Endothelial cell of umbilical vein (primary cell): ENCODE measurements at regions not wholly inside any gene's neighbourhood (a gene's known extent, or its start where the extent isn't known, plus 50 kb on each side); places are given as distances from the start of the nearest gene placed in this dataset.

ENCODE experiments used
- BruUV-seq: library from RNA; stranded (reverse); fragments of 400-500 nt; replicated peaks from 2 replicates; lab custom pipeline; 2021; lab: Mats Ljungman, UMichigan
- CTCF ChIA-PET: fragments of 300-600, 350-600 bp; sonication (Branson Sonifier 250); formaldehyde crosslinking; loops from one replicate; lab custom pipeline; 2021; ENCODE audit warnings: antibody characterized with exemption, inconsistent platforms; lab: Charles Lee
- POLR2A ChIA-PET: fragments of 300-600, 350-600 bp; sonication (Branson Sonifier 250); formaldehyde crosslinking; loops from one replicate; lab custom pipeline; 2021; ENCODE audit warnings: antibody characterized with exemption, inconsistent platforms; lab: Charles Lee
- DNase-seq: peaks from one replicate; pipeline ENCODE4 v3.0.0-alpha.2; 2011; ENCODE audit warnings: low read depth, low spot score
- FAIRE-seq: peaks from 2 replicates; lab custom pipeline; 2011; peaks lifted over from hg19 to GRCh38; lab: Jason Lieb, UNC
- H2AFZ ChIP-seq: 2 replicates; pipeline ENCODE4 v1.6.0; 2012; ENCODE audit warnings: low read depth, low read length, control low read depth, inconsistent platforms
- H3K27ac ChIP-seq: 2 replicates; pipeline ENCODE4 v1.5.1; 2011; ENCODE audit warnings: low read depth, mild to moderate bottlenecking, control low read depth, low read length, moderate library complexity; ENCODE audit not compliant: insufficient read depth
- H3K27me3 ChIP-seq, 2 experiments: 2 replicates each; pipeline versions ENCODE4 v1.6.0 to v1.6.1; 2011; ENCODE audit warnings: low read length in 2 of 2, mixed read lengths in 1 of 2; ENCODE audit not compliant: control insufficient read depth in 2 of 2, insufficient read depth in 2 of 2
- H3K36me3 ChIP-seq, 2 experiments: 2 replicates in 1 of 2; 3 replicates in 1 of 2; pipeline ENCODE4 v1.5.1; 2011; ENCODE audit warnings: low read length in 2 of 2, mild to moderate bottlenecking in 1 of 2, moderate library complexity in 1 of 2; ENCODE audit not compliant: control insufficient read depth in 2 of 2, insufficient read depth in 2 of 2; ENCODE audit errors: extremely low read depth in 1 of 2
- H3K4me1 ChIP-seq: 3 replicates; pipeline ENCODE4 v1.5.1; 2011; ENCODE audit warnings: mild to moderate bottlenecking, low read length; ENCODE audit not compliant: control insufficient read depth, insufficient read depth; ENCODE audit errors: extremely low read depth
- H3K4me2 ChIP-seq: 2 replicates; pipeline ENCODE4 v1.6.1; 2011; ENCODE audit warnings: low read length, control low read depth, mixed read lengths; ENCODE audit not compliant: insufficient read depth
- H3K4me3 ChIP-seq, 3 experiments: fragments of 200-600 bp in 1 of 3; sonication (generic), shearing (Covaris generic) in 1 of 3; replicated peaks in 1 of 3; 2 replicates each; pipeline ENCODE4 v1.5.1; 2011 to 2016; ENCODE audit warnings: control low read depth in 3 of 3, low read length in 3 of 3, mild to moderate bottlenecking in 2 of 3, inconsistent platforms in 1 of 3, low read depth in 1 of 3, moderate library complexity in 1 of 3; ENCODE audit not compliant: insufficient read depth in 1 of 3
- H3K79me2 ChIP-seq: 2 replicates; pipeline ENCODE4 v1.6.0; 2012; ENCODE audit warnings: low read length, inconsistent platforms; ENCODE audit not compliant: control insufficient read depth, insufficient read depth
- H3K9ac ChIP-seq: replicated peaks from 2 replicates; pipeline ENCODE3; 2011; ENCODE audit warnings: low read length, control low read depth; ENCODE audit not compliant: insufficient read depth; ENCODE audit errors: extremely low read depth
- H3K9me1 ChIP-seq: replicated peaks from 3 replicates; pipeline ENCODE4 v1.6.0; 2011; ENCODE audit warnings: mild to moderate bottlenecking, low read length; ENCODE audit not compliant: control insufficient read depth, insufficient read depth; ENCODE audit errors: extremely low read depth
- H3K9me3 ChIP-seq: replicated peaks from 2 replicates; pipeline ENCODE4 v1.5.1; 2012; ENCODE audit warnings: low read length, inconsistent platforms; ENCODE audit not compliant: control insufficient read depth, insufficient read depth
- H4K20me1 ChIP-seq: replicated peaks from 2 replicates; pipeline ENCODE3; 2011; ENCODE audit warnings: mild to moderate bottlenecking, low read length; ENCODE audit not compliant: control insufficient read depth, insufficient read depth; ENCODE audit errors: extremely low read depth
- EZH2 ChIP-seq: IDR thresholded peaks from 2 replicates; pipeline ENCODE4 v1.6.1; 2012; ENCODE audit warnings: borderline replicate concordance, low read depth, mild to moderate bottlenecking, moderate library complexity, low read length, inconsistent platforms; ENCODE audit not compliant: severe bottlenecking
- FOS ChIP-seq: IDR thresholded peaks from 2 replicates; pipeline ENCODE4 v1.6.1; 2011; ENCODE audit warnings: mild to moderate bottlenecking, low read length, moderate library complexity, borderline replicate concordance; ENCODE audit not compliant: insufficient read depth
- GATA2 ChIP-seq: IDR thresholded peaks from 2 replicates; pipeline ENCODE4 v1.7.0; 2011; ENCODE audit warnings: low read depth, mild to moderate bottlenecking, moderate library complexity, mixed read lengths, low read length; ENCODE audit not compliant: insufficient read length, insufficient read depth
- MYC ChIP-seq: IDR thresholded peaks from one replicate; pipeline ENCODE4 v1.6.1; 2011; ENCODE audit warnings: mild to moderate bottlenecking, low read depth, low read length
- POLR2A ChIP-seq: IDR thresholded peaks from 2 replicates; pipeline ENCODE4 v1.6.1; 2012; ENCODE audit warnings: low read depth, mild to moderate bottlenecking, control low read depth, low read length
- POLR2AphosphoS5 ChIP-seq: IDR thresholded peaks from 2 replicates; pipeline ENCODE4 v1.6.1; 2012; ENCODE audit warnings: low read depth, mild to moderate bottlenecking, control low read depth, low read length, moderate library complexity; ENCODE audit not compliant: insufficient read depth
- dilution Hi-C: fragments of 300-500 bp; cut with MboI; formaldehyde crosslinking; loops from one replicate; pipeline ENCODE4 v1.15.0; 2019; ENCODE audit warnings: low sequenced_read_pairs; ENCODE audit not compliant: extremely low pct_ligation_motif_present
- intact Hi-C: fragments of 100-400 bp; cut with micrococcal nuclease; formaldehyde crosslinking; loops from one replicate; pipeline ENCODE4 v1.10.0; 2022
- TF ChIP-seq, protein P1 (sequence below), 2 donors: IDR thresholded peaks; 1 replicate in 1 of 2; 2 replicates in 1 of 2; pipeline ENCODE4 v1.5.1; 2011; ENCODE audit warnings: low read length in 2 of 2, mild to moderate bottlenecking in 2 of 2, moderate library complexity in 2 of 2, control low read depth in 1 of 2, inconsistent platforms in 1 of 2, low read depth in 1 of 2; ENCODE audit not compliant: insufficient read depth in 1 of 2; ENCODE audit errors: extremely low read depth in 1 of 2
- TF ChIP-seq, protein P2 (sequence below): IDR thresholded peaks from 2 replicates; pipeline ENCODE4 v1.6.1; 2011; ENCODE audit not compliant: insufficient read depth, insufficient read length

DNA sequence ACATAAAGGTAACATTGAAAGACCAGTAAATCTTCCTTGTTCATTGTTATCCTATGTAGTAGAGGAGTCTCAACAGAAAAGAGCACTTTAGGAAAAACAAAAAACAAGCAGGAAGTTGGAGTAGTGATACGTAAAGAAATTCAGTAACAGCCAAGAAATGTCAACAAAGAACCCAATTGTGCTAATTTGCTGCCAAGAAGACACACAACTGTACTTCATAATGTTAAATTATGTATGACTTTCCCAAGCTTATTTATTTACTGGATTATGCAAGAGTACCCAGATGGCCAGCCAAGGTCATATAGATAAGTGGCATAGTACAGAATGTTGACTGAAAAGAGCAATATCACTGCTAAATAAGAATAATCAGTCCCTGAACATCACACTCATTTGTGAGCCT, 264.7 kb upstream of the CCDC179 start:
- Histone ChIP-seq H3K27me3 (no peaks in the 10 kb centered on the region), H3K4me1 (peaks cover 15% of the 10 kb centered on the region), H3K27ac (no peak overlapping the region), H3K9me1 (no peaks in the 10 kb centered on the region), H3K9ac (no peak overlapping the region), H3K9me3 (no peaks in the 10 kb centered on the region), H2AFZ (peak overlapping the region; percentile 50), H4K20me1 (no peaks in the 10 kb centered on the region), H3K79me2 (no peaks in the 10 kb centered on the region), H3K36me3 (no peaks in the 10 kb centered on the region), H3K4me2 (no peak overlapping the region), H3K4me3 (no peak overlapping the region)
- DNase-seq (peak; percentile 38), FAIRE-seq (no peak)
- intact Hi-C loops (no loop called here), dilution Hi-C loops (no loop called here)
- no peak for TF ChIP-seq FOS
- TF ChIP-seq, protein P1, sequence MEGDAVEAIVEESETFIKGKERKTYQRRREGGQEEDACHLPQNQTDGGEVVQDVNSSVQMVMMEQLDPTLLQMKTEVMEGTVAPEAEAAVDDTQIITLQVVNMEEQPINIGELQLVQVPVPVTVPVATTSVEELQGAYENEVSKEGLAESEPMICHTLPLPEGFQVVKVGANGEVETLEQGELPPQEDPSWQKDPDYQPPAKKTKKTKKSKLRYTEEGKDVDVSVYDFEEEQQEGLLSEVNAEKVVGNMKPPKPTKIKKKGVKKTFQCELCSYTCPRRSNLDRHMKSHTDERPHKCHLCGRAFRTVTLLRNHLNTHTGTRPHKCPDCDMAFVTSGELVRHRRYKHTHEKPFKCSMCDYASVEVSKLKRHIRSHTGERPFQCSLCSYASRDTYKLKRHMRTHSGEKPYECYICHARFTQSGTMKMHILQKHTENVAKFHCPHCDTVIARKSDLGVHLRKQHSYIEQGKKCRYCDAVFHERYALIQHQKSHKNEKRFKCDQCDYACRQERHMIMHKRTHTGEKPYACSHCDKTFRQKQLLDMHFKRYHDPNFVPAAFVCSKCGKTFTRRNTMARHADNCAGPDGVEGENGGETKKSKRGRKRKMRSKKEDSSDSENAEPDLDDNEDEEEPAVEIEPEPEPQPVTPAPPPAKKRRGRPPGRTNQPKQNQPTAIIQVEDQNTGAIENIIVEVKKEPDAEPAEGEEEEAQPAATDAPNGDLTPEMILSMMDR (IDR thresholded peaks at IDR 0.05; ENCODE audit: extremely low read depth in 1 of 2, insufficient read depth in 1 of 2, low read depth in 1 of 2, low read length in 2 of 2) = no peak
- no peak for TF ChIP-seq GATA2
- TF ChIP-seq MYC = no peak
- no peak for TF ChIP-seq POLR2AphosphoS5
- no peak for TF ChIP-seq EZH2
- TF ChIP-seq POLR2A = no peak
- TF ChIP-seq, protein P2, sequence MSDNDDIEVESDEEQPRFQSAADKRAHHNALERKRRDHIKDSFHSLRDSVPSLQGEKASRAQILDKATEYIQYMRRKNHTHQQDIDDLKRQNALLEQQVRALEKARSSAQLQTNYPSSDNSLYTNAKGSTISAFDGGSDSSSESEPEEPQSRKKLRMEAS = no peak
- ChIA-PET CTCF (interaction anchor here (1.9 kb wide), 1 partner anchor 415 kb away, joined by 6 read pairs; no protein-coding TSS in a partner anchor), POLR2A (no interaction called here)
- BruUV-seq = no TSS peak
